GM12878 (cell line): ENCODE measurements at regions not wholly inside any gene's neighbourhood (a gene's known extent, or its start where the extent isn't known, plus 50 kb on each side); places are given as distances from the start of the nearest gene placed in this dataset.

Experiments
- ATAC-seq: fragments of 200-7000 bp; cut with Tn5 transposase; 3 replicates; pipeline ENCODE4 v1.9.1; 2020; ENCODE audit warnings: mild to moderate bottlenecking, moderate library complexity
- BruUV-seq: library from RNA; stranded (reverse); fragments of 400-500 nt; replicated peaks from 2 replicates; lab custom pipeline; 2021; lab: Mats Ljungman, UMichigan
- CTCF ChIA-PET: fragments of 300-600 bp; sonication (Branson Sonifier 250); formaldehyde crosslinking; extraction: SDS; loops from one replicate; lab custom pipeline; 2021; ENCODE audit warnings: inconsistent platforms; lab: Yijun Ruan, JAX
- POLR2A ChIA-PET: fragments of 350-600 bp; formaldehyde crosslinking; extraction: SDS; loops from one replicate; lab custom pipeline; 2021; ENCODE audit warnings: inconsistent platforms; lab: Charles Lee
- RAD21 ChIA-PET: fragments of 300-600 bp; sonication (Branson Sonifier 250); formaldehyde crosslinking; loops from one replicate; lab custom pipeline; 2023; ENCODE audit warnings: antibody characterized with exemption; ENCODE audit not compliant: unreplicated experiment; lab: Charles Lee
- SMC1A ChIA-PET: fragments of 300-600 bp; sonication (Branson Sonifier 250); formaldehyde crosslinking; loops from one replicate; lab custom pipeline; 2023; ENCODE audit not compliant: unreplicated experiment, uncharacterized antibody; lab: Charles Lee
- DNase-seq: peaks from one replicate; pipeline ENCODE4 v3.0.0-alpha.2; 2011; ENCODE audit warnings: low read depth, low spot score
- FAIRE-seq: peaks from 3 replicates; lab custom pipeline; 2011; peaks lifted over from hg19 to GRCh38; lab: Jason Lieb, UNC
- H2AFZ ChIP-seq: 2 replicates; pipeline ENCODE4 v1.6.0; 2011; ENCODE audit warnings: low read depth, low read length, control low read depth; ENCODE audit not compliant: control insufficient read depth
- H3K27ac ChIP-seq: 2 replicates; pipeline ENCODE4 v1.5.1; 2011; ENCODE audit warnings: control low read depth; ENCODE audit not compliant: control insufficient read depth, insufficient read depth
- H3K27me3 ChIP-seq, 2 experiments: replicated peaks in 1 of 2; 2 replicates each; pipeline versions ENCODE4 v1.6.0 to v1.6.1; 2011; ENCODE audit warnings: low read length in 1 of 2; ENCODE audit not compliant: control insufficient read depth in 2 of 2, insufficient read depth in 2 of 2
- H3K36me3 ChIP-seq, 2 experiments: 2 replicates each; pipeline ENCODE4 v1.5.1; 2011; ENCODE audit warnings: low read length in 1 of 2; ENCODE audit not compliant: control insufficient read depth in 2 of 2, insufficient read depth in 2 of 2
- H3K4me1 ChIP-seq: 2 replicates; pipeline ENCODE4 v1.6.1; 2011; ENCODE audit warnings: mild to moderate bottlenecking, low read length, moderate library complexity, mixed read lengths; ENCODE audit not compliant: control insufficient read depth, insufficient read depth
- H3K4me2 ChIP-seq: 2 replicates; pipeline ENCODE4 v1.6.0; 2011; ENCODE audit warnings: control low read depth; ENCODE audit not compliant: control insufficient read depth, insufficient read depth
- H3K4me3 ChIP-seq: fragments of 200-600 bp; sonication (generic); 2 replicates; pipeline ENCODE4 v1.5.1; 2016
- H3K79me2 ChIP-seq: 2 replicates; pipeline ENCODE4 v1.6.0; 2011; ENCODE audit warnings: low read length; ENCODE audit not compliant: control insufficient read depth, insufficient read depth
- H3K9ac ChIP-seq: 2 replicates; pipeline ENCODE4 v1.8.0; 2011; ENCODE audit warnings: low read length, control low read depth, mixed read lengths; ENCODE audit not compliant: control insufficient read depth, insufficient read depth
- H3K9me3 ChIP-seq: replicated peaks from 3 replicates; pipeline ENCODE4 v1.5.1; 2011; ENCODE audit warnings: mild to moderate bottlenecking, low read length; ENCODE audit not compliant: control insufficient read depth, insufficient read depth
- H4K20me1 ChIP-seq: 2 replicates; pipeline ENCODE4 v1.6.0; 2011; ENCODE audit not compliant: control insufficient read depth, insufficient read depth
- ASH2L ChIP-seq: fragments of 300-600, 200-600 bp; sonication (generic); IDR thresholded peaks from 2 replicates; pipeline ENCODE4 v1.6.1; 2017; ENCODE audit warnings: low read depth, mild to moderate bottlenecking, borderline replicate concordance
- BMI1 ChIP-seq: fragments of 450-650 bp; IDR thresholded peaks from 2 replicates; pipeline ENCODE4 v1.6.1; 2016; ENCODE audit warnings: mild to moderate bottlenecking, moderate library complexity, borderline replicate concordance
- BRCA1 ChIP-seq: IDR thresholded peaks from 2 replicates; pipeline ENCODE4 v1.6.1; 2011; ENCODE audit warnings: low read depth, low read length, improper control_type of control experiment
- FOS ChIP-seq: IDR thresholded peaks from 3 replicates; pipeline ENCODE4 v1.6.1; 2011; ENCODE audit warnings: borderline replicate concordance; ENCODE audit not compliant: insufficient read length; ENCODE audit errors: extremely low read depth
- MEF2A ChIP-seq: IDR thresholded peaks from 2 replicates; pipeline ENCODE4 v1.6.1; 2011; ENCODE audit warnings: low read depth, mild to moderate bottlenecking, low read length, moderate library complexity; ENCODE audit not compliant: insufficient read depth
- MXI1 ChIP-seq: fragments of 150-350 bp; IDR thresholded peaks from 2 replicates; pipeline ENCODE4 v1.6.1; 2011; ENCODE audit warnings: low read depth, mild to moderate bottlenecking, inconsistent platforms, low read length, improper control_type of control experiment
- MYB ChIP-seq: fragments of 150-350 bp; IDR thresholded peaks from 2 replicates; pipeline ENCODE4 v1.6.1; 2014; ENCODE audit warnings: mild to moderate bottlenecking, low read depth, low read length, borderline replicate concordance
- NFIC ChIP-seq: IDR thresholded peaks from 2 replicates; pipeline ENCODE4 v1.6.1; 2012; ENCODE audit warnings: low read depth, mild to moderate bottlenecking, inconsistent platforms, low read length, moderate library complexity
- NR2C1 ChIP-seq: fragments of 450-650 bp; IDR thresholded peaks from 2 replicates; pipeline ENCODE4 v1.6.1; 2017; ENCODE audit warnings: antibody characterized with exemption, mild to moderate bottlenecking, moderate library complexity
- NR2C2 ChIP-seq: IDR thresholded peaks from 2 replicates; pipeline ENCODE4 v1.6.1; 2011; ENCODE audit warnings: borderline replicate concordance, low read depth; ENCODE audit not compliant: control insufficient read depth, insufficient read length
- PML ChIP-seq: IDR thresholded peaks from 2 replicates; pipeline ENCODE4 v1.6.1; 2012; ENCODE audit warnings: low read length, inconsistent platforms
- RUNX3 ChIP-seq: IDR thresholded peaks from 2 replicates; pipeline ENCODE4 v1.6.1; 2012; ENCODE audit warnings: low read length, inconsistent platforms
- TBL1XR1 ChIP-seq: IDR thresholded peaks from 2 replicates; pipeline ENCODE4 v1.6.1; 2012; ENCODE audit warnings: low read depth, low read length, improper control_type of control experiment
- USF2 ChIP-seq: IDR thresholded peaks from 2 replicates; pipeline ENCODE4 v1.6.1; 2011; ENCODE audit warnings: low read depth, low read length, improper control_type of control experiment, borderline replicate concordance
- ZNF217 ChIP-seq: fragments of 450-650 bp; IDR thresholded peaks from 2 replicates; pipeline ENCODE4 v1.6.1; 2017; ENCODE audit warnings: antibody characterized with exemption, mild to moderate bottlenecking
- WGBS: methylation state at CpG from one replicate; pipeline ENCODE4 v1.1.6; 2016; ENCODE audit warnings: low lambda C conversion rate; ENCODE audit not compliant: insufficient replicate concordance, insufficient coverage; ENCODE audit errors: missing lambda C conversion rate; 5-methylcytosine and 5-hydroxymethylcytosine counted together
- in situ Hi-C: fragments of 300-500 bp; cut with MboI; formaldehyde crosslinking; loops from 9 replicates; pipeline ENCODE4 v1.14.3; 2018; ENCODE audit warnings: mixed read lengths
- intact Hi-C: fragments of 100-400 bp; cut with micrococcal nuclease; formaldehyde crosslinking; loops from one replicate; pipeline ENCODE4 v1.14.2; 2022; ENCODE audit not compliant: unreplicated experiment

GRCh38 chr2:220057391-220057790 is 430.0 kb downstream of the SLC4A3 start:
- Histone ChIP-seq H3K27ac (no peak overlapping the region), H3K4me2 (no peak overlapping the region), H3K4me1 (no peaks in the 10 kb centered on the region), H2AFZ (no peak overlapping the region), H3K4me3 (no peak overlapping the region), H3K9ac (no peak overlapping the region), H3K79me2 (no peaks in the 10 kb centered on the region), H4K20me1 (no peaks in the 10 kb centered on the region), H3K9me3 (no peaks in the 10 kb centered on the region), H3K27me3 (no peaks in the 10 kb centered on the region; a peak in 1 of 4 replicates), H3K36me3 (no peaks in the 10 kb centered on the region)
- no peak for TF ChIP-seq ASH2L
- TF ChIP-seq BRCA1, result no peak
- TF ChIP-seq MXI1, result no peak
- no peak for TF ChIP-seq NFIC
- TF ChIP-seq RUNX3, result no peak
- no peak for TF ChIP-seq BMI1
- no peak for TF ChIP-seq NR2C2
- TF ChIP-seq MYB, result no peak
- no peak for TF ChIP-seq NR2C1
- CTCF ChIA-PET, result no interaction called here
- SMC1A ChIA-PET, result no interaction called here
- ATAC-seq (no peak), FAIRE-seq (no peak), DNase-seq (no peak)
- RAD21 ChIA-PET, result no interaction called here
- POLR2A ChIA-PET, result no interaction called here
- intact Hi-C loops (no loop called here), in situ Hi-C loops (no loop called here)
- 44% methylated on average over 3 of the region's 3 CpGs for WGBS
- no TSS peak for BruUV-seq

GRCh38 chr2:220057916-220058315 is 430.5 kb downstream of the SLC4A3 start:
- Histone ChIP-seq H3K9ac (no peak overlapping the region), H2AFZ (no peak overlapping the region), H3K27ac (no peak overlapping the region), H3K4me3 (no peak overlapping the region), H3K36me3 (no peaks in the 10 kb centered on the region), H3K4me2 (no peak overlapping the region), H3K4me1 (no peaks in the 10 kb centered on the region), H4K20me1 (no peaks in the 10 kb centered on the region), H3K27me3 (no peaks in the 10 kb centered on the region; a peak in 1 of 4 replicates), H3K9me3 (no peaks in the 10 kb centered on the region), H3K79me2 (no peaks in the 10 kb centered on the region)
- RAD21 ChIA-PET, result no interaction called here
- POLR2A ChIA-PET, result no interaction called here
- FAIRE-seq (no peak), ATAC-seq (no peak), DNase-seq (no peak)
- in situ Hi-C loops (no loop called here), intact Hi-C loops (no loop called here)
- BruUV-seq, result no TSS peak
- SMC1A ChIA-PET, result no interaction called here
- CTCF ChIA-PET, result no interaction called here
- WGBS, result 19% methylated on average over 9 of the region's 9 CpGs
- TF ChIP-seq USF2 (no peak), MEF2A (no peak), ZNF217 (no peak), FOS (no peak), PML (no peak), TBL1XR1 (no peak)
